H9 (cell line): ENCODE measurements at regions not wholly inside any gene's neighbourhood (a gene's known extent, or its start where the extent isn't known, plus 50 kb on each side); places are given as distances from the start of the nearest gene placed in this dataset.

Experiments used
- DNase-seq: peaks from one replicate; pipeline ENCODE4 v3.0.0-alpha.2; 2017
- H2AFZ ChIP-seq: one replicate; pipeline ENCODE4 v1.6.1; 2013; ENCODE audit warnings: mild to moderate bottlenecking, low read length, control low read depth, moderate library complexity
- H2AK5ac ChIP-seq: 2 replicates; pipeline ENCODE4 v1.6.1; 2013; ENCODE audit warnings: low read length, control low read depth, mixed read lengths; ENCODE audit not compliant: insufficient read length
- H2BK120ac ChIP-seq: one replicate; pipeline ENCODE4 v1.6.1; 2013; ENCODE audit warnings: low read depth, mild to moderate bottlenecking, low read length, control low read depth, inconsistent platforms; ENCODE audit not compliant: poor library complexity, severe bottlenecking
- H2BK12ac ChIP-seq: 2 replicates; pipeline ENCODE4 v1.6.1; 2013; ENCODE audit warnings: low read length, control low read depth, mixed read lengths, low read depth; ENCODE audit not compliant: insufficient read length
- H2BK15ac ChIP-seq: 2 replicates; pipeline ENCODE4 v1.6.1; 2013; ENCODE audit warnings: low read depth, low read length, control low read depth
- H2BK20ac ChIP-seq: one replicate; pipeline ENCODE4 v1.6.1; 2013; ENCODE audit warnings: low read depth, mild to moderate bottlenecking, low read length, control low read depth, inconsistent platforms; ENCODE audit not compliant: poor library complexity, severe bottlenecking
- H2BK5ac ChIP-seq: 2 replicates; pipeline ENCODE4 v1.6.1; 2013; ENCODE audit warnings: low read length, control low read depth, mixed read lengths; ENCODE audit not compliant: insufficient read length
- H3K14ac ChIP-seq: 2 replicates; pipeline ENCODE4 v1.6.1; 2013; ENCODE audit warnings: low read length, control low read depth; ENCODE audit not compliant: insufficient read depth
- H3K18ac ChIP-seq: 2 replicates; pipeline ENCODE4 v1.6.1; 2013; ENCODE audit warnings: low read depth, mild to moderate bottlenecking, mixed read lengths, low read length, control low read depth; ENCODE audit not compliant: insufficient read length
- H3K23ac ChIP-seq: 2 replicates; pipeline ENCODE4 v1.6.1; 2013; ENCODE audit warnings: low read length, control low read depth, mixed read lengths, low read depth; ENCODE audit not compliant: insufficient read length
- H3K23me2 ChIP-seq: 2 replicates; pipeline ENCODE4 v1.6.1; 2013; ENCODE audit warnings: low read depth, mild to moderate bottlenecking, mixed read lengths, low read length, control low read depth; ENCODE audit not compliant: insufficient read length, poor library complexity, severe bottlenecking
- H3K27ac ChIP-seq: 2 replicates; pipeline ENCODE4 v1.5.1; 2013; ENCODE audit warnings: low read length, control low read depth, mixed read lengths, low read depth; ENCODE audit not compliant: insufficient read length
- H3K27me3 ChIP-seq: 2 replicates; pipeline ENCODE4 v1.6.1; 2013; ENCODE audit warnings: low read length, control low read depth, inconsistent platforms; ENCODE audit not compliant: insufficient read depth
- H3K4ac ChIP-seq: 2 replicates; pipeline ENCODE4 v1.6.1; 2013; ENCODE audit warnings: low read depth, mild to moderate bottlenecking, control low read depth, inconsistent platforms, low read length, moderate library complexity
- H3K4me1 ChIP-seq: 2 replicates; pipeline ENCODE4 v1.6.1; 2013; ENCODE audit warnings: low read length, control low read depth, inconsistent platforms; ENCODE audit not compliant: insufficient read depth
- H3K4me2 ChIP-seq: 2 replicates; pipeline ENCODE4 v1.6.1; 2013; ENCODE audit warnings: low read length, control low read depth, mixed read lengths; ENCODE audit not compliant: insufficient read length, insufficient read depth
- H3K56ac ChIP-seq: 2 replicates; pipeline ENCODE4 v1.6.1; 2013; ENCODE audit warnings: low read depth, mild to moderate bottlenecking, mixed read lengths, low read length, control low read depth; ENCODE audit not compliant: insufficient read length
- H3K79me1 ChIP-seq: 2 replicates; pipeline ENCODE4 v1.6.1; 2013; ENCODE audit warnings: low read depth, mild to moderate bottlenecking, moderate library complexity, low read length, control low read depth, inconsistent platforms; ENCODE audit not compliant: insufficient read depth, poor library complexity, severe bottlenecking
- H3K79me2 ChIP-seq: 2 replicates; pipeline ENCODE4 v1.6.1; 2013; ENCODE audit warnings: low read length, control low read depth, inconsistent platforms; ENCODE audit not compliant: insufficient read depth
- H3K9ac ChIP-seq: 2 replicates; pipeline ENCODE4 v1.6.1; 2013; ENCODE audit warnings: low read length, control low read depth, mixed read lengths; ENCODE audit not compliant: insufficient read length; ENCODE audit errors: extremely low read depth
- H3K9me3 ChIP-seq: one replicate; pipeline ENCODE4 v1.6.1; 2013; ENCODE audit warnings: low read depth, low read length, inconsistent platforms; ENCODE audit not compliant: control insufficient read depth
- H3T11ph ChIP-seq: one replicate; pipeline ENCODE4 v1.6.1; 2013; ENCODE audit warnings: mild to moderate bottlenecking, low read length, control low read depth, inconsistent platforms
- H4K20me1 ChIP-seq: one replicate; pipeline ENCODE4 v1.6.1; 2013; ENCODE audit not compliant: control insufficient read depth, insufficient read length, insufficient read depth
- H4K5ac ChIP-seq: 2 replicates; pipeline ENCODE4 v1.6.1; 2013; ENCODE audit warnings: low read depth, mild to moderate bottlenecking, mixed read lengths, low read length, control low read depth; ENCODE audit not compliant: insufficient read length
- H4K8ac ChIP-seq: replicated peaks from 2 replicates; pipeline ENCODE4 v1.6.1; 2013; ENCODE audit warnings: low read length, control low read depth, mixed read lengths, low read depth; ENCODE audit not compliant: insufficient read length
- H4K91ac ChIP-seq: 2 replicates; pipeline ENCODE4 v1.6.1; 2013; ENCODE audit warnings: low read depth, mild to moderate bottlenecking, moderate library complexity, mixed read lengths, low read length, control low read depth; ENCODE audit not compliant: insufficient read length
- H3K27ac Mint-ChIP-seq, 3 experiments: 2 replicates in 2 of 3; 3 replicates in 1 of 3; pipeline ENCODE4 v1.8.0; 2020 to 2021; ENCODE audit warnings: mixed read lengths in 3 of 3, mild to moderate bottlenecking in 1 of 3, moderate library complexity in 1 of 3
- H3K27me3 Mint-ChIP-seq: 2 replicates; pipeline ENCODE4 v1.8.0; 2021; ENCODE audit warnings: low read depth, mild to moderate bottlenecking, moderate library complexity, mixed read lengths
- H3K36me3 Mint-ChIP-seq, 3 experiments: 2 replicates in 2 of 3; 3 replicates in 1 of 3; pipeline ENCODE4 v1.8.0; 2020 to 2021; ENCODE audit warnings: low read depth in 3 of 3, mixed read lengths in 3 of 3; ENCODE audit not compliant: insufficient read depth in 1 of 3
- H3K4me1 Mint-ChIP-seq, 2 experiments: 2 replicates each; pipeline ENCODE4 v1.8.0; 2020; ENCODE audit warnings: mixed read lengths in 2 of 2
- H3K4me3 Mint-ChIP-seq, 2 experiments: 2 replicates in 1 of 2; 3 replicates in 1 of 2; pipeline ENCODE4 v1.8.0; 2020 to 2021; ENCODE audit warnings: mild to moderate bottlenecking in 2 of 2, mixed read lengths in 2 of 2, moderate library complexity in 1 of 2
- H3K9me3 Mint-ChIP-seq, 2 experiments: 2 replicates in 1 of 2; 3 replicates in 1 of 2; pipeline ENCODE4 v1.8.0; 2020; ENCODE audit warnings: mild to moderate bottlenecking in 2 of 2, mixed read lengths in 2 of 2, moderate library complexity in 1 of 2
- WGBS: extraction: QIAGEN DNeasy Blood & Tissue Kit; methylation state at CpG from one replicate; pipeline ENCODE4 v1.1.7; 2013; ENCODE audit warnings: missing lambda C conversion rate, low lambda C conversion rate, mixed read lengths; ENCODE audit not compliant: insufficient read length; ENCODE audit errors: extremely low coverage; 5-methylcytosine and 5-hydroxymethylcytosine counted together
- TF ChIP-seq, protein P1 (sequence below): fragments of 200-600 bp; sonication (generic); conservative IDR thresholded peaks from 3 replicates; pipeline ENCODE4 v1.8.0; 2021; ENCODE audit warnings: antibody characterized with exemption, mild to moderate bottlenecking

DNA sequence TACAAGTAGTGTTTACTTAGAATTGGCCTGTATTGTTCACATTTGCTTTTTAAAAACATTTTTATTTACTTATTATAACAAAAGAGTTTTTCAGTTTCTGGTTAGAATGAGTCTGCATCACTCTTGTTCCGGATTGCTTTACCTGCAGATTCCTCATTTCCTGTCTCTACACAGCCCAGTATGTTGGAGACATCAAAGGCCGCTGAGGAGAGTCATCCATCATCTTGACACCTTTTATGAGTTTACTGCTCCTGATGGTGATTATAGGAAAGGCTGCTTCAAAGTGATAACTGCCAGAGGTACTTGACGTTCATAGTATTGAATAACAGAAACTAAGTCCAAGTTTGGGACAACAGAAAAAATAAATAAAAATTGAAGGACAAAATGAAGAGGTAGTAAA, 490.5 kb upstream of the CA10 start:
- Histone ChIP-seq H4K91ac (no peak overlapping the region), H2BK120ac (no peak overlapping the region), H3K27ac (no peak overlapping the region), H3T11ph (no peak overlapping the region), H4K8ac (no peak overlapping the region), H2AK5ac (no peak overlapping the region), H3K4me2 (no peak overlapping the region), H3K23ac (no peak overlapping the region), H3K9ac (no peak overlapping the region), H4K20me1 (no peaks in the 10 kb centered on the region), H3K18ac (no peak overlapping the region), H2BK15ac (no peak overlapping the region), H2BK12ac (no peak overlapping the region), H2AFZ (no peak overlapping the region), H3K14ac (no peak overlapping the region), H3K56ac (no peak overlapping the region), H2BK20ac (no peak overlapping the region), H3K27me3 (no peaks in the 10 kb centered on the region), H3K79me1 (no peaks in the 10 kb centered on the region), H3K9me3 (no peaks in the 10 kb centered on the region), H2BK5ac (no peak overlapping the region), H4K5ac (no peak overlapping the region), H3K79me2 (no peaks in the 10 kb centered on the region), H3K4me1 (no peaks in the 10 kb centered on the region), H3K23me2 (no peaks in the 10 kb centered on the region), H3K4ac (no peak overlapping the region)
- no peak for DNase-seq
- H3K27ac Mint-ChIP-seq, result no peak overlapping the region
- no peaks in the 10 kb centered on the region for H3K36me3 Mint-ChIP-seq
- H3K4me1 Mint-ChIP-seq, result no peaks in the 10 kb centered on the region
- no peak overlapping the region for H3K4me3 Mint-ChIP-seq
- no peaks in the 10 kb centered on the region; the same call in 1 of the 2 replicates for H3K27me3 Mint-ChIP-seq
- H3K9me3 Mint-ChIP-seq, result no peaks in the 10 kb centered on the region
- WGBS, result no CpG with 5 or more reads among the region's 3 CpGs
- TF ChIP-seq, protein P1, sequence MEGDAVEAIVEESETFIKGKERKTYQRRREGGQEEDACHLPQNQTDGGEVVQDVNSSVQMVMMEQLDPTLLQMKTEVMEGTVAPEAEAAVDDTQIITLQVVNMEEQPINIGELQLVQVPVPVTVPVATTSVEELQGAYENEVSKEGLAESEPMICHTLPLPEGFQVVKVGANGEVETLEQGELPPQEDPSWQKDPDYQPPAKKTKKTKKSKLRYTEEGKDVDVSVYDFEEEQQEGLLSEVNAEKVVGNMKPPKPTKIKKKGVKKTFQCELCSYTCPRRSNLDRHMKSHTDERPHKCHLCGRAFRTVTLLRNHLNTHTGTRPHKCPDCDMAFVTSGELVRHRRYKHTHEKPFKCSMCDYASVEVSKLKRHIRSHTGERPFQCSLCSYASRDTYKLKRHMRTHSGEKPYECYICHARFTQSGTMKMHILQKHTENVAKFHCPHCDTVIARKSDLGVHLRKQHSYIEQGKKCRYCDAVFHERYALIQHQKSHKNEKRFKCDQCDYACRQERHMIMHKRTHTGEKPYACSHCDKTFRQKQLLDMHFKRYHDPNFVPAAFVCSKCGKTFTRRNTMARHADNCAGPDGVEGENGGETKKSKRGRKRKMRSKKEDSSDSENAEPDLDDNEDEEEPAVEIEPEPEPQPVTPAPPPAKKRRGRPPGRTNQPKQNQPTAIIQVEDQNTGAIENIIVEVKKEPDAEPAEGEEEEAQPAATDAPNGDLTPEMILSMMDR, result no peak
